Ovary (tissue), 3 donors: ENCODE measurements at regions not wholly inside any gene's neighbourhood (a gene's known extent, or its start where the extent isn't known, plus 50 kb on each side); places are given as distances from the start of the nearest gene placed in this dataset.
A peak's percentile ranks its signal among the peaks of the same experiment; 100 is the strongest.

ENCODE experiments used
- EP300 ChIP-seq: sonication (generic); formaldehyde crosslinking; IDR thresholded peaks from one replicate; pipeline ENCODE4 v1.6.1; 2017; ENCODE audit warnings: antibody characterized with exemption
- POLR2A ChIP-seq: fragments of 450-650 bp; IDR thresholded peaks from one replicate; pipeline ENCODE4 v1.6.1; 2017; ENCODE audit warnings: antibody characterized with exemption, mild to moderate bottlenecking, moderate library complexity
- TF ChIP-seq, protein P1 (sequence below), 3 donors: fragments of 450-650 bp in 2 of 3; fragments of 200-600 bp in 1 of 3; IDR thresholded peaks; one replicate each; pipeline versions ENCODE4 v1.5.1 to v1.8.0; 2016 to 2022; ENCODE audit warnings: antibody characterized with exemption in 3 of 3, mild to moderate bottlenecking in 1 of 3
- donor health status: DM: no; HTN: no; CAD: no.

GRCh38 chr17:51461578-51462004, 201.2 kb downstream of the UTP18 start:
- TF ChIP-seq, protein P1, sequence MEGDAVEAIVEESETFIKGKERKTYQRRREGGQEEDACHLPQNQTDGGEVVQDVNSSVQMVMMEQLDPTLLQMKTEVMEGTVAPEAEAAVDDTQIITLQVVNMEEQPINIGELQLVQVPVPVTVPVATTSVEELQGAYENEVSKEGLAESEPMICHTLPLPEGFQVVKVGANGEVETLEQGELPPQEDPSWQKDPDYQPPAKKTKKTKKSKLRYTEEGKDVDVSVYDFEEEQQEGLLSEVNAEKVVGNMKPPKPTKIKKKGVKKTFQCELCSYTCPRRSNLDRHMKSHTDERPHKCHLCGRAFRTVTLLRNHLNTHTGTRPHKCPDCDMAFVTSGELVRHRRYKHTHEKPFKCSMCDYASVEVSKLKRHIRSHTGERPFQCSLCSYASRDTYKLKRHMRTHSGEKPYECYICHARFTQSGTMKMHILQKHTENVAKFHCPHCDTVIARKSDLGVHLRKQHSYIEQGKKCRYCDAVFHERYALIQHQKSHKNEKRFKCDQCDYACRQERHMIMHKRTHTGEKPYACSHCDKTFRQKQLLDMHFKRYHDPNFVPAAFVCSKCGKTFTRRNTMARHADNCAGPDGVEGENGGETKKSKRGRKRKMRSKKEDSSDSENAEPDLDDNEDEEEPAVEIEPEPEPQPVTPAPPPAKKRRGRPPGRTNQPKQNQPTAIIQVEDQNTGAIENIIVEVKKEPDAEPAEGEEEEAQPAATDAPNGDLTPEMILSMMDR (IDR thresholded peaks at IDR 0.05) = peak in 1 of 3 donors; percentile 9
- TF ChIP-seq POLR2A (no peak), EP300 (no peak)
